OCI-LY1 (cell line): ENCODE measurements at regions not wholly inside any gene's neighbourhood (a gene's known extent, or its start where the extent isn't known, plus 50 kb on each side); places are given as distances from the start of the nearest gene placed in this dataset.

ENCODE experiments used
- H2AFZ ChIP-seq: fragments of 200-600 bp; sonication (generic), shearing (Covaris generic); 2 replicates; pipeline ENCODE4 v1.6.0; 2014; ENCODE audit warnings: antibody characterized with exemption, mild to moderate bottlenecking, low read length
- H3F3A ChIP-seq: fragments of 200-600 bp; sonication (generic), shearing (Covaris generic); 2 replicates; pipeline ENCODE4 v1.6.0; 2014; ENCODE audit warnings: mild to moderate bottlenecking, antibody characterized with exemption, low read length, moderate library complexity; ENCODE audit not compliant: insufficient read depth
- H3K27ac ChIP-seq: fragments of 200-600 bp; sonication (generic); 2 replicates; pipeline ENCODE4 v1.5.1; 2014; ENCODE audit warnings: low read length, mixed run types, mild to moderate bottlenecking, low read depth; ENCODE audit not compliant: poor library complexity, severe bottlenecking
- H3K27me3 ChIP-seq: fragments of 200-600 bp; sonication (generic); 2 replicates; pipeline ENCODE4 v1.6.0; 2014; ENCODE audit warnings: antibody characterized with exemption, mild to moderate bottlenecking, low read length, moderate library complexity; ENCODE audit not compliant: insufficient read depth
- H3K36me3 ChIP-seq: fragments of 200-600 bp; sonication (generic); 2 replicates; pipeline ENCODE4 v1.6.1; 2014; ENCODE audit warnings: mild to moderate bottlenecking, antibody characterized with exemption, low read length, moderate library complexity, mixed read lengths; ENCODE audit not compliant: insufficient read depth
- H3K4me1 ChIP-seq: fragments of 200-600 bp; sonication (generic); 2 replicates; pipeline ENCODE4 v1.5.1; 2014; ENCODE audit warnings: mild to moderate bottlenecking, low read length, moderate library complexity; ENCODE audit not compliant: insufficient read depth, severe bottlenecking
- H3K4me2 ChIP-seq: fragments of 200-600 bp; sonication (generic), shearing (Covaris generic); 2 replicates; pipeline ENCODE4 v1.6.1; 2014; ENCODE audit warnings: low read length
- H3K4me3 ChIP-seq: fragments of 200-600 bp; sonication (generic); 2 replicates; pipeline ENCODE4 v1.5.1; 2014; ENCODE audit warnings: low read length, low read depth, mild to moderate bottlenecking, mixed read lengths; ENCODE audit not compliant: poor library complexity, severe bottlenecking
- H3K79me2 ChIP-seq: fragments of 200-600 bp; shearing (Covaris generic); 2 replicates; pipeline ENCODE4 v1.6.1; 2016; ENCODE audit warnings: mixed run types, low read length, mixed read lengths; ENCODE audit not compliant: insufficient read depth
- H3K9ac ChIP-seq: fragments of 200-600 bp; sonication (generic), shearing (Covaris generic); 2 replicates; pipeline ENCODE4 v1.6.1; 2014; ENCODE audit warnings: mild to moderate bottlenecking, low read length, mixed read lengths
- H3K9me2 ChIP-seq: fragments of 200-600 bp; sonication (generic), shearing (Covaris generic); 2 replicates; pipeline ENCODE4 v1.6.1; 2014; ENCODE audit warnings: low read depth, mild to moderate bottlenecking, low read length, mixed read lengths
- H3K9me3 ChIP-seq: fragments of 200-600 bp; shearing (Covaris generic); 2 replicates; pipeline ENCODE4 v1.6.1; 2014; ENCODE audit warnings: low read length, mixed read lengths
- H4K20me1 ChIP-seq: fragments of 200-600 bp; sonication (generic), shearing (Covaris generic); 2 replicates; pipeline ENCODE4 v1.6.0; 2016; ENCODE audit warnings: mild to moderate bottlenecking, low read length; ENCODE audit not compliant: insufficient read depth
- CTCF ChIP-seq: fragments of 200-600 bp; sonication (generic), shearing (Covaris generic); IDR thresholded peaks from 2 replicates; pipeline ENCODE4 v1.5.1; 2017; ENCODE audit warnings: mild to moderate bottlenecking, antibody characterized with exemption, low read length, moderate library complexity, mixed read lengths
- EZH2 ChIP-seq: fragments of 200-600 bp; sonication (generic), shearing (Covaris generic); IDR thresholded peaks from 2 replicates; pipeline ENCODE4 v1.8.0; 2017; ENCODE audit warnings: borderline replicate concordance, mixed run types, mild to moderate bottlenecking, antibody characterized with exemption, low read length, moderate library complexity, mixed read lengths

GRCh38 chr13:29683041-29683440 is 87.6 kb upstream of the SLC7A1 start:
- H3K36me3 ChIP-seq: no peaks in the 10 kb centered on the region
- no peak overlapping the region for H2AFZ ChIP-seq
- no peaks in the 10 kb centered on the region for H3K79me2 ChIP-seq
- H3K27me3 ChIP-seq: 0 out of 2 replicates have a peak, but pooled peaks cover 3% of the 10 kb centered on the region
- no peak overlapping the region for H3K27ac ChIP-seq
- H3F3A ChIP-seq: no peaks in the 10 kb centered on the region
- no peaks in the 10 kb centered on the region for H3K4me1 ChIP-seq
- no peaks in the 10 kb centered on the region for H4K20me1 ChIP-seq
- TF ChIP-seq CTCF (no peak), EZH2 (no peak)
- no peak overlapping the region for H3K4me3 ChIP-seq
- H3K9ac ChIP-seq: no peak overlapping the region
- H3K4me2 ChIP-seq: no peak overlapping the region
- no peaks in the 10 kb centered on the region for H3K9me3 ChIP-seq
- H3K9me2 ChIP-seq: no peaks in the 10 kb centered on the region

GRCh38 chr13:29681864-29682263 is 86.4 kb upstream of the SLC7A1 start:
- TF ChIP-seq EZH2: no peak
- TF ChIP-seq CTCF: no peak
- no peak overlapping the region for H3K27ac ChIP-seq
- H3F3A ChIP-seq: no peaks in the 10 kb centered on the region
- no peaks in the 10 kb centered on the region for H3K9me2 ChIP-seq
- no peaks in the 10 kb centered on the region for H3K4me1 ChIP-seq
- H2AFZ ChIP-seq: no peak overlapping the region
- H3K4me3 ChIP-seq: no peak overlapping the region
- no peaks in the 10 kb centered on the region for H3K79me2 ChIP-seq
- no peak overlapping the region for H3K9ac ChIP-seq
- no peak overlapping the region for H3K4me2 ChIP-seq
- 0 out of 2 replicates have a peak, but pooled peaks cover 3% of the 10 kb centered on the region for H3K27me3 ChIP-seq
- H4K20me1 ChIP-seq: no peaks in the 10 kb centered on the region
- no peaks in the 10 kb centered on the region for H3K36me3 ChIP-seq
- H3K9me3 ChIP-seq: no peaks in the 10 kb centered on the region

GRCh38 chr13:29679396-29680053 is 84.0 kb upstream of the SLC7A1 start:
- H3K4me1 ChIP-seq: no peaks in the 10 kb centered on the region
- no peaks in the 10 kb centered on the region for H3K9me3 ChIP-seq
- no peak overlapping the region for H2AFZ ChIP-seq
- no peak overlapping the region for H3K27ac ChIP-seq
- no peaks in the 10 kb centered on the region for H3K9me2 ChIP-seq
- no peaks in the 10 kb centered on the region for H3K79me2 ChIP-seq
- H3K9ac ChIP-seq: no peak overlapping the region
- no peaks in the 10 kb centered on the region for H3F3A ChIP-seq
- H3K36me3 ChIP-seq: no peaks in the 10 kb centered on the region
- TF ChIP-seq EZH2: no peak
- no peak for TF ChIP-seq CTCF
- no peak overlapping the region for H3K4me3 ChIP-seq
- H3K27me3 ChIP-seq: 0 out of 2 replicates have a peak, but pooled peaks cover 3% of the 10 kb centered on the region
- H3K4me2 ChIP-seq: no peak overlapping the region
- H4K20me1 ChIP-seq: no peaks in the 10 kb centered on the region
